T47D (cell line): ENCODE measurements at regions not wholly inside any gene's neighbourhood (a gene's known extent, or its start where the extent isn't known, plus 50 kb on each side); places are given as distances from the start of the nearest gene placed in this dataset.
"Not testable (repeated sequence)": the region's sequence is repeated elsewhere in the genome, so short reads cannot be mapped to it uniquely, and the experiment has no call there.

Source experiments
- DNase-seq, 2 experiments: peaks; one replicate each; pipeline versions ENCODE4 v3.0.0 to v3.0.0-alpha.2; 2011 to 2012; ENCODE audit warnings: low read depth in 1 of 2, low spot score in 1 of 2
- JUND ChIP-seq: IDR thresholded peaks from 2 replicates; pipeline ENCODE4 v1.6.1; 2012; ENCODE audit warnings: low read depth
- in situ Hi-C: cut with HindIII; loops from 2 replicates; pipeline ENCODE4 v1.10.0; 2016; ENCODE audit warnings: low sequenced_read_pairs, low pct_unique_long_range_greater_than_20kb

DNA sequence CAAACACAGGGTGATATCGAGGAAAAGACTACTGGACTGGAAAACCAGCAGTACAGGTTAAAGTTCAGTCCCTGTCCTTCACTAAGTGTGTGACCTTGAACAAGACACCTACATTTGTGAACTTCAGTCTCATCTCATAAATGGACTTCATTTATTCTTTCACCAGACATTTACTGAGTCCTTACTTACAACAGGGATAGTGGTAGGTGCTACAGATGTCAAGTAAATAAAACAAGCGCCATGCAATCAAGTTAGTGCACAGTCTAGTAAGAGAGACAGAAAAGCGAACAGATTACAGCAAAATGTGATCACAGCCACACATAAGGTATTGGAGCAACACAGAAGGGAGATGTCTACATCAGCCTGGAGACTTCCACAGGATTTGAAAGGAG lies 413.2 kb downstream of the ACTL7B start:
- in situ Hi-C loops = no loop called here
- no peak for TF ChIP-seq JUND
- no peak for DNase-seq

- no peak for DNase-seq
Measured at GRCh38 chr9:108441726-108442125, 414.1 kb downstream of the ACTL7B start.

GRCh38 chr9:108441251-108441650 lies 414.5 kb downstream of the ACTL7B start:
- no peak for DNase-seq
- in situ Hi-C loops = no loop called here
- TF ChIP-seq JUND = no peak

More at GRCh38 chr9:108441726-108442125, 414.1 kb downstream of the ACTL7B start:
- no peak for TF ChIP-seq JUND
- in situ Hi-C loops = no loop called here

- TF ChIP-seq JUND = no peak
- in situ Hi-C loops = no loop called here
- no peak for DNase-seq
Measured at GRCh38 chr9:108439947-108440346, 415.8 kb downstream of the ACTL7B start.

DNA sequence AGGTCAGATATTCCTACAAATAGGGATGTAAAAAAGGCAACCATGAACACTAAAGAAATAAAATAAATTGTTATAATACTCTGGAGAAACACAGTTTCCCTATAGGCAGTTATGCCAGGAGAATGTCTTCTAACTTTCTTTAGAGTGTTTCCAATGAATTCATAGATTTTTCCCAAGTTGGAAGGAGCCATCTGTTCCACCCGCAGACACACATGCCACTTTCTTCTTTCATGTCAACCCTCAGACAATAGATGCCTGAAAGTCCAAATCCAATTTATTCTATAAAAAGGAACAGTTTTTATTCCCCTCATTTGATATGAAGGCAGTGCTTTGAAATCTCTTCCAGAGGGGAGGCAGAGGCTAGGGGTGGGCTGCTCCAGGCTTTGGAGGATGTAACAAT lies 418.1 kb downstream of the ACTL7B start:
- TF ChIP-seq JUND = no peak
- in situ Hi-C loops = no loop called here
- no peak for DNase-seq

GRCh38 chr9:108436448-108436847 lies 419.3 kb downstream of the ACTL7B start:
- TF ChIP-seq JUND = no peak
- DNase-seq = no peak
- in situ Hi-C loops = no loop called here

- no peak for TF ChIP-seq JUND
- no peak for DNase-seq
- in situ Hi-C loops = no loop called here
Measured at GRCh38 chr9:108434502-108434901, 421.3 kb downstream of the ACTL7B start.

GRCh38 chr9:108434036-108434435 lies 421.8 kb downstream of the ACTL7B start:
- DNase-seq = no peak
- in situ Hi-C loops = no loop called here
- TF ChIP-seq JUND = no peak

- in situ Hi-C loops = no loop called here
- DNase-seq = no peak
- TF ChIP-seq JUND = no peak
Measured at GRCh38 chr9:108430655-108431054, 425.1 kb downstream of the ACTL7B start.

DNA sequence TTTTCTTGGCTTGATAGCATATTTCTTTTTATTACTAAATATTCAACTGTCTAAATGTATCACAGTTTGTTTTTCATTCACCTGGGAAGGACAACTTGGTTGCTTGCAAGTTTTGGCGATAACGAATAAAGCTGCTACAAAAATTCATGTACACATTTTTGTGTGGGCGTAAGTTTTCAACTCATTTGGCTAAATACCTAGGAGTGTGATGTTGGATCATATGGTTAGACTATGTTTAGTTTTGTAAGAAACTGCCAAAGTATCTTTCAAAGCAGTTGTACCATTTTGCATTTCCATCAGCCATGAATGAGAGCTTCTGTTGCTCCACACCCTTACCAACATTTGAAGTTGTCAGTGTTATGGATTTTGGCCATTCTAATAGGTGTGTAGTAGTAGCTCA lies 428.0 kb downstream of the ACTL7B start:
- TF ChIP-seq JUND = no peak
- in situ Hi-C loops = no loop called here
- no peak for DNase-seq

- DNase-seq, in situ Hi-C loops: not testable (repeated sequence)
Measured at GRCh38 chr9:108426421-108426940, 429.3 kb downstream of the ACTL7B start.

DNA sequence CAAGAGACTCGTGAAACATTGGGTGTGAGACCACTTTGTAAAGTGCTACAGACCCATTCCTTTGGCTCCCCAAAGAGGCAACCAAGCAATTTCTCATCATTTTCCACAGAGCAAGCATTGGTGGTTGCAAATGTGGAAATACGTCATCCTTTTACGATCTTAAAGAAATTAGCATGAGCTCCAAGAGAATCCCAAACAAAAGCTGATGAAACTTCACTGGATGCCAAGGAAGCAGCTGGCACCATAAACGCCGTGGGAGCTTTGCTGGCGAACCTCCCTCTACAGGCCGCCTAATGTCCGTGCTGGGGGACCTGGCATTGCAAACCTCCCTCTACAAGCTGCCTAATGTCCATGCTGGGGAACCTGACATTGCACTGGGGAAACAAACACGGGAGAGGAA lies 432.4 kb downstream of the ACTL7B start:
- TF ChIP-seq JUND = no peak
- no peak for DNase-seq
- in situ Hi-C loops = no loop called here

DNA sequence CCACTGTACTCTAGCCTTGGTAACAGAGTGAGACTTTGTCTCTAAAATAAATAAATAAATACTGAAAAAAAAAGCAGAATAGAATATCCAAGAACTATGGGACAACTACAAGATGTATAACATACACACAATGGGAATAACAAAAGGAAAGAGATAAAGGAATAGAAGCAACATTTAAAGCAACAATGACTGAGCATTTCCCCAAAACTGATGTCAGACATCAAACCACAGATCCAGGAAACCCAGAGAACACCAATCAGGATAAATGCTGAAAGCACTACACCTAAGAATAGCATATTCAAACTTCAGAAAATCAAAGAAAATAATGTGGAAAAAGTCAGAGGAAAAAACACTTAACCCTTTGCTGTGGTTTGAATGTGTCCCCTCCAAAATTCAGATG lies 436.4 kb downstream of the ACTL7B start:
- in situ Hi-C loops = no loop called here
- no peak for DNase-seq
- no peak for TF ChIP-seq JUND

DNA sequence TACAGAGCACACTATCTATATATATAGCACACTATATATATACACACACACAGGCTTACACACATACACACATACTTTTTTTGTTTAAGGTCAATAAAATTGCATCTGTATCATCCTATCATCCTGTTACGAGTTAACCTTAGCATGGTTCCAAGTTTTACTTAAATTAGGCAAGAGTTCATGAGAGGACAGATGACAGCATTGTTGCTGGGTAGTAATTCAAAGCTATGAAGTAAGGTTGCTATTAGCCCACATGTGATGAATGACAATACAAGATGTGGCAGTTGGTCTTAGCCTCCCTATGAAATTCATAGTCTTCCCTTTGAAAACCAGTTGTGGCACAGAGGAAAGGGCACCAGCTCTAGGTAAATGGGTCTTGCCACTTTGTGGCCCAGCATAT lies 438.1 kb downstream of the ACTL7B start:
- no peak for DNase-seq
- TF ChIP-seq JUND = no peak
- in situ Hi-C loops = no loop called here

DNA sequence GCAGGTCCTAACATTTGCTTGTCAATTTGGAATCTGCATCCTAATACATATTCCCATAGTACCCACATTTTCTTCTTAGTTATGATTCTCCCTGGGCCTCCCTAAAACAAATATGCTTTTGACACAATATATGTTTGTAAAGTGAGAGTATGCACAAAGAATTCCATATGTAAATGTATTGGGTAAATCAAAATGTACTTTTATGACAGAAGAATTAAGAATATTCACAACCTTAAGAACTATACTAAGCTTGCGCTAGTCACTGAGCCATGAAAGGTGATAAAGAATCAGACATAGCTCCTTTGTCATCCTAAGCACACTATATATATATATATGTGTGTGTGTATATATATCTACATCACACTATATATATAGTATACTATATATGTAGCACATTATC lies 438.5 kb downstream of the ACTL7B start:
- no peak for DNase-seq
- no peak for TF ChIP-seq JUND
- in situ Hi-C loops = no loop called here
